Activated naive CD8-positive, alpha-beta T cell treated with anti-CD3 and anti-CD28 coated beads, Interleukin-2, amount 50 U/mL, for 24 hours (primary cell): ENCODE measurements at regions not wholly inside any gene's neighbourhood (a gene's known extent, or its start where the extent isn't known, plus 50 kb on each side); places are given as distances from the start of the nearest gene placed in this dataset.

ENCODE experiments used
- ATAC-seq: fragments of 150-1000 bp; cut with Tn5 transposase; one replicate; pipeline ENCODE4 v1.10.0; 2021
- DNase-seq: peaks from one replicate; pipeline ENCODE4 v3.0.0; 2021
- H3K27ac Mint-ChIP-seq: one replicate; pipeline ENCODE4 v1.8.0; 2021; ENCODE audit warnings: mild to moderate bottlenecking, mixed read lengths
- H3K27me3 Mint-ChIP-seq: one replicate; pipeline ENCODE4 v1.8.0; 2021; ENCODE audit warnings: mixed read lengths
- H3K36me3 Mint-ChIP-seq: one replicate; pipeline ENCODE4 v1.8.0; 2021; ENCODE audit warnings: low read depth, mixed read lengths
- H3K4me1 Mint-ChIP-seq: one replicate; pipeline ENCODE4 v1.8.0; 2021; ENCODE audit warnings: mixed read lengths
- H3K4me3 Mint-ChIP-seq: one replicate; pipeline ENCODE4 v1.8.0; 2021; ENCODE audit warnings: mild to moderate bottlenecking, moderate library complexity, mixed read lengths
- H3K9me3 Mint-ChIP-seq: one replicate; pipeline ENCODE4 v1.8.0; 2021; ENCODE audit warnings: mixed read lengths

DNA sequence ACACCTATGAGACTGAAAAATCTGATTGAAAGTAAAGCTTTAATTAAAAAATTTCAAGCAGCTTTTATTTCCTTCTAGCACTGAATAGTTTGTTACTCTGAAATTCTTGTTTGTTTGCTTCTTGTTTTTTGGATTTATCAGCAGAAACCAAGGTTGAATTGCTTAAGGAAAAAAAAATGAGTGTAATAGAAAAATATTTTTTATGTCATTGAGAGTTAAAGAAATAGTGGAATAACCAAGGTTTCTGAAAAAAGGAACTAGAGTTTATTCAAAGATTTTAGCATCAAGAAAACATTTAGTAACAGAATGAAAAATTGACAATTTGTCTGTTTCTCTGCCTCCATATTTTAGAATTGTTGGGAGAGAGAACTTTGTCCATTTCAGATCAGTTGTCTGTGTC is 1852.2 kb downstream of the PCDH7 start:
- DNase-seq = no peak
- H3K27ac Mint-ChIP-seq = no peak overlapping the region
- ATAC-seq = no peak
- H3K4me1 Mint-ChIP-seq = no peaks in the 10 kb centered on the region
- H3K27me3 Mint-ChIP-seq = no peaks in the 10 kb centered on the region
- H3K36me3 Mint-ChIP-seq = no peaks in the 10 kb centered on the region
- peaks cover 13% of the 10 kb centered on the region for H3K9me3 Mint-ChIP-seq
- H3K4me3 Mint-ChIP-seq = no peak overlapping the region

DNA sequence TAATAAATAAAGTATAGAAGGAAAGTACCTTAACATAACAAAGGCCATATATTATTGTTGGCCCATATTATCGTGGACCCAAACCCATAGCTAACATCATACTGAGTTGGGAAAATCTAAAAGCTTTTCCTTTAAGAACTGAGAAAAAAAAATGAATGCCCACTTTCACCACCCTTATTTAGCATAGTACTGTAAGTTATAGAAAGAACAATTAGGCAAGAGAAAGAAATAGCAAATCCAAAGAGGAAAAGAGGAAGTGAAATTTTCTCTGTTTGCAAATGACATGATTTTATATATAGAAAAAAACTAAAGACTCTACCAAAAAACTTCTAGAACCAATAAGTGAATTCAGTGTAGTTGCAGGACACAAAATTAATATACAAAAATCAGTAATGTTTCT is 1854.6 kb downstream of the PCDH7 start:
- Mint-ChIP-seq H3K4me3 (no peak overlapping the region), H3K4me1 (no peaks in the 10 kb centered on the region)
- ATAC-seq = no peak

DNA sequence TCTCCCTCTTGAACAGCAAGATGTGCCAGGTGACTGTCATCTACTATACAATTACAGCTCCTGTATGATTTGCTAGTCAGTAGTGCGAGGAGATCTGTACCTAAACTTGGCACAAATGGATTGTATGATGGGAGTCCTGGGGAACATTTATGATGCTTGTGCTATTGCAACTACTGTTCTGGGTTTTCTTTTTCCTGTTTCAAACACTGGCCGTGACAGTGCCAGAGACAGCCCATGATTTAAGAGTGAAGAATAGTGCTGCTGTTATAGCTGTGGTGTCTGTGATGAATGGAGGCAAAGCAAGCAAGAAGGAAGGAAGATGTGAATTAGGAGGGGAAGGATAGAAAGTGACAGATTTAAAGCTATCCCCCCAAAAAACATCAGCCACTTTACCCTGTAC is 1868.9 kb downstream of the PCDH7 start:
- Mint-ChIP-seq H3K9me3 (peaks cover 15% of the 10 kb centered on the region), H3K4me1 (no peaks in the 10 kb centered on the region), H3K27ac (no peak overlapping the region), H3K4me3 (no peak overlapping the region), H3K27me3 (no peaks in the 10 kb centered on the region), H3K36me3 (no peaks in the 10 kb centered on the region)
- no peak for ATAC-seq
- no peak for DNase-seq

More for the DNA sequence above, 1854.6 kb downstream of the PCDH7 start:
- no peak for DNase-seq
- peaks cover 10% of the 10 kb centered on the region for H3K9me3 Mint-ChIP-seq
- no peaks in the 10 kb centered on the region for H3K36me3 Mint-ChIP-seq
- no peaks in the 10 kb centered on the region for H3K27me3 Mint-ChIP-seq
- no peak overlapping the region for H3K27ac Mint-ChIP-seq

DNA sequence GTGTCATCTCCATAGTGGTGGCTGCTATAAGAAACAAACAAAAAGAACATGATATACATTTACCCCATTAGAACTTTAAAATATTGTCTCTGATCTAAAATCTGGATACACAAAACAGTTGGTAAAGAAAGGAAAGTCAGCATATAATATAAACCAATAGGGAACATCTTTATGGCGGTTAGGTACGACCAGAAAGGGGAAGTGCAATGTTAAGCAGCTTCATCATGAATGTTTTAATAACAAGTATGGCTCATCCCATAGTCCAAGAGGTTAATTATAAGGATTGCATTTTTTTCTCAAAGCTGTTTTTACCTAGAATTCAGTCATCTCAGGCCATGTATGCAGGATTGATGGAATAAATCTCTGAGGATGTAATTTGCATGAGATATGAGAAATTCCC is 1869.7 kb downstream of the PCDH7 start:
- DNase-seq = no peak
- H3K27me3 Mint-ChIP-seq = no peaks in the 10 kb centered on the region
- no peak for ATAC-seq
- H3K4me1 Mint-ChIP-seq = no peaks in the 10 kb centered on the region
- H3K36me3 Mint-ChIP-seq = no peaks in the 10 kb centered on the region
- peaks cover 15% of the 10 kb centered on the region for H3K9me3 Mint-ChIP-seq
- no peak overlapping the region for H3K27ac Mint-ChIP-seq
- no peak overlapping the region for H3K4me3 Mint-ChIP-seq

DNA sequence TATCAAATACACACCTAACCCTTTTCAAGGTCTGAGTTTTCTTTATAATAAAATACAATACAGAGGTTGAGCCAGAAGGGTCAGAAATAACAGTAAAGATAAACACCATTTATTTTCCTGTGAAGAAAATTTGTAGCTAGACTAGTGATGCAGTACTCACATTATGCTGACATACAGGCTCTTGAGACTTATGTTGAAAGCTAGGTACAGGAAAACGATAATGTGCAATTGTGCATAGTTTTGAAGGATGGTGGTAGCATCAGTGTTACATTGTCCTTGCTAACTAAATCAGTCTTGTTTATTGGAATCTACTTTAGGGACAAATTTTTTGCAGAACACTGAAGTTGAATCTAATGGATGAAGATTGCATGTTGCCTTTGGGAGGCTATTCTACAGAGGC is 1877.2 kb downstream of the PCDH7 start:
- Mint-ChIP-seq H3K4me3 (no peak overlapping the region), H3K27ac (no peak overlapping the region), H3K27me3 (no peaks in the 10 kb centered on the region)

DNA sequence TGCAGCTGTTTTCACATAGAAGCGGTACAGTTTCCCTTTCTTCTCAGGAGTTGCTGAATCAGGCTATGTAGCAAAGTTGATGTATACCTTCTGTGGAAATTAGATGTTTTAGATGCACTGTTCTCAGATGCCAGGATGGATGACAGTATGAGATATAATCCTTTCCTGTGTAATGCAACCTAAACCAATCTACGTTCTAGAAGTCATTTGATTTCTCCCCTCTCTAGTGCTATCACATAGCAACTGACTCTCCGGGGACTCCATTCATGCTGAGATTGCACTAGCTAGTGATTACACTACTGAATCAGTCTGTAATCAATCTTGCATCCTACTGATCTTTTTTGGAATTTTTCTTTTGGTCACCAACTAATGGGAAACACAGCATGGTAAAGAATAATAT is 1881.7 kb downstream of the PCDH7 start:
- Mint-ChIP-seq H3K27me3 (no peaks in the 10 kb centered on the region), H3K36me3 (no peaks in the 10 kb centered on the region), H3K27ac (no peak overlapping the region), H3K4me1 (no peaks in the 10 kb centered on the region), H3K4me3 (no peak overlapping the region), H3K9me3 (peaks cover 7% of the 10 kb centered on the region)
- ATAC-seq (no peak), DNase-seq (no peak)

More for the DNA sequence above, 1877.2 kb downstream of the PCDH7 start:
- DNase-seq = no peak
- peaks cover 7% of the 10 kb centered on the region for H3K9me3 Mint-ChIP-seq
- no peaks in the 10 kb centered on the region for H3K36me3 Mint-ChIP-seq
- no peak for ATAC-seq
- no peaks in the 10 kb centered on the region for H3K4me1 Mint-ChIP-seq

DNA sequence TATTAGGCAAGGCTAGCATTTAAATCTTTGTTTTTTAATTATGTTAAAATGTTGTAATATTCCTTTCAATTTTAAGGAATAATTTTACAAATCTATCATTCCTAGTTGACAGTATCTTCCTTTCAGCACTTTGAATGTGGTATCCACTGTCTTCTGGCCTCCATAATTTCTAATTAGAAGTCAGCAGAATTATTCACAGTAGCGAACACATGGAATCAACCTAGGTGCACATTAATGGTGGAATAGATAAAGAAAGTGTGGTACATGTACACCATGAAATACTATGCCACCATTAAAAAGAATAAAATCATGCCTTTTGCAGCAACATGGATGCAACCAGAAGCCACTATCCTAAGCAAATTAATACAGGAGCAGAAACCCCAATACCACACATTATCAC is 1887.8 kb downstream of the PCDH7 start:
- H3K27ac Mint-ChIP-seq = no peak overlapping the region

DNA sequence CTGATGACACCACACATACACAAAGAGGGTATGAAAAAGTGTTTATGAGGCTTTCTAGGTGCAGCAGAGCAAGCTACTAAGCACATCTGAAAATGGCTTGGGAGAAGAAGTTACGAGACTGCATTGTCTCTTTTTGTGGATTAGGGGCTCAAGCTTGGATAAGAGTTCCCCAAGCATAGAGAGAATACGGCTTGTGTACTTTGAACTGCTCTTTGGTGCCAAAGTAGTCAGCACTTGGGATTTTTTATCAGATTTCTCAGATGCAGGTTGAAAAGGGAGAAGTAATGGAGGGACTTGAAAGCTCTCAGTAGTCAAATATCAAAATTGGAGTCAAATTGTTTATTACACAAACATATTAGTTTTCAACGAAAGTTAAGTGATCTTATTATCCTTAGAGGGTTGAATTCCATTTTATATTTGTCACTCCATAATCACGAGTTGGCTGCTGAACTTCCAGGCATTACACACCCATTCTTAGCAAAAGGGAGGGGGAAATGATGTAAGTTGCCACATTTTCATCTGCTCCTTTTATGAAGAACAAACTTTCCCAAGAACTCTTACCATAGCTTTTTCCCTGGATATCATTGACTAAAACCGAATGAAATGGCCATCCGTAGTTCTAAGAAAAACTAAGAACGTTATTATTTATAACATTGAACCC is 1904.9 kb downstream of the PCDH7 start:
- Mint-ChIP-seq H3K27me3 (no peaks in the 10 kb centered on the region), H3K9me3 (peaks cover 20% of the 10 kb centered on the region), H3K4me3 (no peak overlapping the region), H3K27ac (no peak overlapping the region), H3K36me3 (no peaks in the 10 kb centered on the region), H3K4me1 (no peaks in the 10 kb centered on the region)
- no peak for DNase-seq
- no peak for ATAC-seq

More for the DNA sequence above, 1887.8 kb downstream of the PCDH7 start:
- Mint-ChIP-seq H3K27me3 (no peaks in the 10 kb centered on the region), H3K4me1 (no peaks in the 10 kb centered on the region), H3K36me3 (no peaks in the 10 kb centered on the region), H3K9me3 (peaks cover 18% of the 10 kb centered on the region), H3K4me3 (no peak overlapping the region)
- no peak for ATAC-seq
- DNase-seq = no peak

DNA sequence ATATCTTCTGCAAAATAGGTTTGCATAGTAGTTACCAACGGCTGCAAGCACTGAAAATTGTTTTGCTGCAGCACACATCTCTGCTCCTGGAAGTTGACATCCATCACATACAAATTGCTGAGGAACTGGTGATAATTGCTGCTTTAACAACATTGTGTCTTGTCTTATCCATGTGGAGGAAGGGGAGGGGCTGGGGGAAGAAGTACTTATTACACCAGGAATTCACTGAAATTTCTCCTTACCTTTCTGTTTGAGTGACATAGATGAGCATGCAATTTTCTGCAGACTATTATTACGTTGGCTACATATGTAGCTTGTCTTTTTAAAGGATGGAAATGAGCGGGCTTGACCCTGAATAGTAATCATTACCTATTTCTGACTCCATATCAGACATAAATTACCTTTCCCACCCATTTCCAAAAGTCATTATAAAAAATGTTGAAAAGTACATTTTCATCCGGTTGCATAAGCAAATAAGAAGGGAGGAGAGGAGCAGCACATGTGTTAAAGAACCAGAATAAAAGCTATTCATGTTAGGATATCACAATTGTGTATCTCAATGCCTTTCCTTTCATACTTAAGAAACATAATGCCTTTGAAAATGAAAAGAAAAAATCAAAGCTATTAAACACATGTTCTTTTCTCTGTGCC is 1905.6 kb downstream of the PCDH7 start:
- Mint-ChIP-seq H3K4me3 (no peak overlapping the region), H3K36me3 (no peaks in the 10 kb centered on the region), H3K27me3 (no peaks in the 10 kb centered on the region), H3K27ac (no peak overlapping the region), H3K9me3 (peaks cover 22% of the 10 kb centered on the region), H3K4me1 (no peaks in the 10 kb centered on the region)
- no peak for DNase-seq
- ATAC-seq = no peak

DNA sequence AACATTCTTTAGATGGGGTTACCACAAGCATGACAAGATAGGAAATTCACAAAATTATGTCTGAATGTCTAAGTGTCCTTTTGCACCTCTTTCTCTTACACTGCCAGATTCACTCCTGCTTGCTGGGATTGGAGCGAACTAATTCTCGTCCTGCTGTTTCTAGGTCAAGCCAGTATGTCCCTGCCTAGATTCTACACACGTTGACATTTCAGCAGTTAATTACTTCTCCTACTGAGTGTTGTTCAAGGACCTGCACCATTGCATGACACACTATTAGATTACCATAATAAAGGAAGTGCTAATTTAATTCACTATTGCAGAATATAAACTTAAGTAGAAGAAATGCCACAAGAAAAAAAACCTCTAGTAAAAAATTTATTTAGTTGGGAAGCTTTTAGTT is 1911.7 kb downstream of the PCDH7 start:
- H3K4me3 Mint-ChIP-seq = no peak overlapping the region
- no peak for DNase-seq
- H3K36me3 Mint-ChIP-seq = no peaks in the 10 kb centered on the region
- no peak for ATAC-seq
- H3K27me3 Mint-ChIP-seq = no peaks in the 10 kb centered on the region
- no peaks in the 10 kb centered on the region for H3K4me1 Mint-ChIP-seq
- no peak overlapping the region for H3K27ac Mint-ChIP-seq
- peaks cover 14% of the 10 kb centered on the region for H3K9me3 Mint-ChIP-seq

DNA sequence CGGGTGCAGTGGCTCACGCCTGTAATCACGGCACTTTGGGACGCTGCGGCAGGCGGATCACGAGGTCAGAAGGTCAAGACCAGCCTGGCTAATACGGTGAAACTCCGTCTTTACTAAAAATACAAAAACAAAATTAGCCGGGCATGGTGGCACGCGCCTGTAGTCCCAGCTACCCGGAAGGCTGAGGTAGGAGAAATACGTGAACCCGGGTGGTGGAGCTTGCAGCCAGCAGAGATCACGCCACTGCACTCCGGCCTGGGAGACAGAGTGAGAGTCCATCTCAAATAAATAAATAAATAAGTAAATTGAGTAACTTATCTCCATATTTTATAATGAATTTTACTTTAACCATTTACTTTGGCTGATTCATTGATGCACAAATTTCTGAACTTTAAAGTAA is 1913.3 kb downstream of the PCDH7 start:
- H3K27ac Mint-ChIP-seq = no peak overlapping the region
- peaks cover 4% of the 10 kb centered on the region for H3K9me3 Mint-ChIP-seq
- H3K27me3 Mint-ChIP-seq = no peaks in the 10 kb centered on the region
- no peaks in the 10 kb centered on the region for H3K36me3 Mint-ChIP-seq
- DNase-seq (no peak), ATAC-seq (no peak)
- no peaks in the 10 kb centered on the region for H3K4me1 Mint-ChIP-seq
- H3K4me3 Mint-ChIP-seq = no peak overlapping the region

DNA sequence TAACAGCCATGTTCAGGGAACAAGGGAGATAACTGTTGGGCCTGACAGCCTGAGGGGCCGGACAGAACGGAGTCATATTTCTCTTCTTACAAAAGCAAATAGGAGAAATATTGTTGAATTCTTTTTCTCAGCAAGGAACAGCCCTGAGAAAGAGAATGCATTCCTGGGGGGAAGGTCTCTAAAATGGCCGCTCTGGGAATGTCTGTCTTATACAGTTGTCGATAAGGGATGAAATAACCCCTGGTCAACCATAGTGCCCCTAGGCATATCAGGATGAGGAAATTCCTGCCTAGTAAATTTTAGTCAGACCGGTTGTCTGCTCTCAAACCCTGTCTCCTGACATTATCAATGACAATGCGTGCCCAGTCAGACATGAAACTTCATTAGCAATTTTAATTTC is 1925.5 kb downstream of the PCDH7 start:
- no peak overlapping the region for H3K27ac Mint-ChIP-seq
- ATAC-seq (no peak), DNase-seq (no peak)
- no peaks in the 10 kb centered on the region for H3K36me3 Mint-ChIP-seq
- no peaks in the 10 kb centered on the region for H3K4me1 Mint-ChIP-seq
- H3K9me3 Mint-ChIP-seq = peaks cover 17% of the 10 kb centered on the region
- no peak overlapping the region for H3K4me3 Mint-ChIP-seq
- no peaks in the 10 kb centered on the region for H3K27me3 Mint-ChIP-seq

DNA sequence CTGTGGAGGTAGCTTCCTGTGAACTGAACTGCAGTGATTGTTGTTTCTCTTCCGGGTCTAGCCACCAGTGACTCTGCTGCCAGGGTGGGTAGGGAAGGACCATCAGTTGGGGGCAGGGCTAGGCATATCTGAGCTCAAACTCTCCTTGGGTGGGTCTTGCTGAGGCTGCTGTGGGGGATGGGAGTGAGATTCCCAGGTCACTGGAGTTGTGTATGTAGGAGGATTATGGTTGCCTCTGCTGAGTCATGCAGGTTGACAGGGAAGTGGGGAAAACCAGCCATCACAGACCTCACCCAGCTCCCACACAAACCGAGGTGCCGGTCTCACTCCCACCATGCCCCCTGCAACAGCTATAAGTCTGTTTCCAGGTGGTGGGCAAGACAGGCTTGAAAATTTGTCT is 1937.8 kb downstream of the PCDH7 start:
- no peaks in the 10 kb centered on the region for H3K4me1 Mint-ChIP-seq
- H3K36me3 Mint-ChIP-seq = no peaks in the 10 kb centered on the region
- peaks cover 27% of the 10 kb centered on the region for H3K9me3 Mint-ChIP-seq
- H3K4me3 Mint-ChIP-seq = no peak overlapping the region
- H3K27me3 Mint-ChIP-seq = no peaks in the 10 kb centered on the region
- H3K27ac Mint-ChIP-seq = no peak overlapping the region
- no peak for ATAC-seq
- DNase-seq = no peak

DNA sequence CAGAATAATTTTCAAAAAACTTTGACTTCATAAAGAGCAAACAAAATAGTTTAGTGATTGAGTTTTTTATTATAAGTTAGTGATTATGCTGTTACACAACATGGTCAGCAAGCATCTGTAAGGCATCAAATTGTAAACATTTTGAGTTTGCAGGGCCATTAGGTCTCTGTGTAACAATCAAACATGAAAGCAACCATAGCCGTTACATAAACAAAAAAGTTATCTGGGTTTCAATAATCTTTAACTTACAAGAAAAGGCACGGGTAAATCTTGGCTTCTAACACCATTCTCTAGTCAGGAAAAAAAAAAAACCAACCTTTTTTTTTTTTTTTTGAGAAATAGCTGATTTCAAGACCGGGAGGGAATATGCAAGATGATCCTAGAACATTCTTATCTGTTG is 1941.1 kb downstream of the PCDH7 start:
- no peak for DNase-seq

DNA sequence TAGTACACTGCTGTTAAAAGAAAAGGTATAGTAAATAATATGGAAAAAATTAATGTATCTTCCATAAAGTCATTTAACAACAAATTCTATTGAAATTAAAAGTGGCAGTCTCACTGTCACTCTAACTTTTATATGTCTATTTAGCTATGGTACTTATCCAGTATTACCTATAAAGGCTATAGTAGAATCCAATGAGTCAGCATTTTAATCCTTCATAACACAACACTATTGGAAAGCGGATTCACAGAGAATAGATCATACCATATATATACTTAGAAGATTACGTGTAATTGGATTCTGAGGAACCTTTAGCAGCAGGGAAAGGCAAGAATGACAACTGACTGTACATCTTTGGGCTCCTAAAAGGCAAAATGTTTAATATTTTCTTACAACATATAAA is 1942.6 kb downstream of the PCDH7 start:
- DNase-seq (no peak), ATAC-seq (no peak)
- H3K9me3 Mint-ChIP-seq = peaks cover 7% of the 10 kb centered on the region
- H3K4me1 Mint-ChIP-seq = no peaks in the 10 kb centered on the region
- H3K27me3 Mint-ChIP-seq = no peaks in the 10 kb centered on the region
- no peak overlapping the region for H3K27ac Mint-ChIP-seq
- H3K36me3 Mint-ChIP-seq = no peaks in the 10 kb centered on the region
- no peak overlapping the region for H3K4me3 Mint-ChIP-seq

More for the DNA sequence above, 1941.1 kb downstream of the PCDH7 start:
- peaks cover 13% of the 10 kb centered on the region for H3K9me3 Mint-ChIP-seq
- H3K36me3 Mint-ChIP-seq = no peaks in the 10 kb centered on the region
- no peak overlapping the region for H3K27ac Mint-ChIP-seq
- H3K4me3 Mint-ChIP-seq = no peak overlapping the region
- H3K27me3 Mint-ChIP-seq = no peaks in the 10 kb centered on the region
- no peaks in the 10 kb centered on the region for H3K4me1 Mint-ChIP-seq
- no peak for ATAC-seq
